Liver (tissue), 8 donors: ENCODE measurements at regions not wholly inside any gene's neighbourhood (a gene's known extent, or its start where the extent isn't known, plus 50 kb on each side); places are given as distances from the start of the nearest gene placed in this dataset.

Experiments used
- DNase-seq: peaks from one replicate; pipeline ENCODE4 v3.0.0-alpha.2; 2017; ENCODE audit warnings: low spot score
- H3K27ac ChIP-seq, 2 donors: one replicate each; pipeline ENCODE4 v1.7.0; 2013; ENCODE audit warnings: inconsistent platforms in 2 of 2, low read length in 2 of 2, control low read depth in 1 of 2, low read depth in 1 of 2, mild to moderate bottlenecking in 1 of 2
- H3K27me3 ChIP-seq, 4 donors: one replicate each; pipeline versions ENCODE4 v1.6.1 to v1.7.0; 2013; ENCODE audit warnings: low read length in 3 of 4, inconsistent platforms in 1 of 4, mild to moderate bottlenecking in 1 of 4, moderate library complexity in 1 of 4; ENCODE audit not compliant: control insufficient read depth in 4 of 4, insufficient read depth in 4 of 4
- H3K36me3 ChIP-seq, 4 donors: one replicate each; pipeline versions ENCODE4 v1.6.1 to v1.7.0; 2013; ENCODE audit warnings: low read length in 3 of 4, mild to moderate bottlenecking in 3 of 4, low read depth in 1 of 4, moderate library complexity in 1 of 4; ENCODE audit not compliant: control insufficient read depth in 4 of 4, insufficient read depth in 3 of 4
- H3K4me1 ChIP-seq, 4 donors: one replicate each; pipeline versions ENCODE4 v1.6.1 to v1.7.0; 2013; ENCODE audit warnings: low read length in 3 of 4, mild to moderate bottlenecking in 3 of 4, moderate library complexity in 1 of 4; ENCODE audit not compliant: control insufficient read depth in 4 of 4, insufficient read depth in 4 of 4
- H3K4me3 ChIP-seq, 3 donors: one replicate each; pipeline versions ENCODE4 v1.6.1 to v1.7.0; 2013; ENCODE audit warnings: low read length in 3 of 3, control low read depth in 1 of 3, low read depth in 1 of 3, mild to moderate bottlenecking in 1 of 3
- H3K9ac ChIP-seq, 2 donors: one replicate each; pipeline ENCODE4 v1.7.0; 2013; ENCODE audit warnings: low read length in 2 of 2, mild to moderate bottlenecking in 2 of 2, moderate library complexity in 2 of 2, control low read depth in 1 of 2, low read depth in 1 of 2
- H3K9me3 ChIP-seq, 4 donors: one replicate each; pipeline versions ENCODE4 v1.6.1 to v1.7.0; 2013; ENCODE audit warnings: low read length in 3 of 4; ENCODE audit not compliant: control insufficient read depth in 4 of 4
- ATF3 ChIP-seq: IDR thresholded peaks from 2 replicates; pipeline ENCODE4 v1.6.1; 2016; ENCODE audit warnings: antibody characterized with exemption
- CTCF ChIP-seq: fragments of 150-350 bp; IDR thresholded peaks from 2 replicates; pipeline ENCODE4 v1.5.1; 2017; ENCODE audit warnings: improper control_type of control experiment, low read depth, low read length; ENCODE audit not compliant: missing input control
- EGR1 ChIP-seq, 2 donors: IDR thresholded peaks; 2 replicates each; pipeline ENCODE4 v1.6.1; 2016 to 2018; ENCODE audit warnings: antibody characterized with exemption in 2 of 2, low read depth in 2 of 2
- FOXA1 ChIP-seq: IDR thresholded peaks from 2 replicates; pipeline ENCODE4 v1.6.1; 2016; ENCODE audit warnings: antibody characterized with exemption
- FOXA2 ChIP-seq: IDR thresholded peaks from 2 replicates; pipeline ENCODE4 v1.6.1; 2016; ENCODE audit warnings: antibody characterized with exemption
- GABPA ChIP-seq, 2 donors: IDR thresholded peaks in 1 of 2; conservative IDR thresholded peaks in 1 of 2; 2 replicates each; pipeline ENCODE4 v1.6.1; 2016; ENCODE audit warnings: antibody characterized with exemption in 2 of 2, mild to moderate bottlenecking in 1 of 2, moderate library complexity in 1 of 2
- HNF4G ChIP-seq: IDR thresholded peaks from 2 replicates; pipeline ENCODE4 v1.6.1; 2016; ENCODE audit warnings: antibody characterized with exemption
- JUND ChIP-seq, 2 donors: IDR thresholded peaks; 2 replicates each; pipeline ENCODE4 v1.6.1; 2016; ENCODE audit warnings: antibody characterized with exemption in 2 of 2
- MAX ChIP-seq: IDR thresholded peaks from 2 replicates; pipeline ENCODE4 v1.6.1; 2016; ENCODE audit warnings: antibody characterized with exemption
- NR2F2 ChIP-seq: IDR thresholded peaks from 2 replicates; pipeline ENCODE4 v1.6.1; 2016; ENCODE audit warnings: antibody characterized with exemption
- RAD21 ChIP-seq, 2 donors: IDR thresholded peaks; 2 replicates each; pipeline ENCODE4 v1.6.1; 2016; ENCODE audit warnings: antibody characterized with exemption in 2 of 2, mild to moderate bottlenecking in 2 of 2
- REST ChIP-seq: IDR thresholded peaks from 2 replicates; pipeline ENCODE4 v1.6.1; 2016; ENCODE audit warnings: antibody characterized with exemption, mild to moderate bottlenecking
- RXRA ChIP-seq, 2 donors: IDR thresholded peaks; 2 replicates each; pipeline ENCODE4 v1.6.1; 2017 to 2018; ENCODE audit warnings: antibody characterized with exemption in 2 of 2, mild to moderate bottlenecking in 1 of 2
- SP1 ChIP-seq: IDR thresholded peaks from 2 replicates; pipeline ENCODE4 v1.6.1; 2018; ENCODE audit warnings: antibody characterized with exemption, mild to moderate bottlenecking
- TAF1 ChIP-seq: conservative IDR thresholded peaks from 2 replicates; pipeline ENCODE4 v1.6.1; 2016; ENCODE audit warnings: antibody characterized with exemption, mild to moderate bottlenecking
- YY1 ChIP-seq: IDR thresholded peaks from 2 replicates; pipeline ENCODE4 v1.6.1; 2016; ENCODE audit warnings: antibody characterized with exemption, mild to moderate bottlenecking
- ZBTB33 ChIP-seq: IDR thresholded peaks from 2 replicates; pipeline ENCODE4 v1.6.1; 2016; ENCODE audit warnings: antibody characterized with exemption
- WGBS: extraction: QIAGEN DNeasy Blood & Tissue Kit; methylation state at CpG from one replicate; pipeline ENCODE4 v1.1.7; 2013; 5-methylcytosine and 5-hydroxymethylcytosine counted together
- donor health status: healthy.
- donor health status: healthy.
- donor health status: healthy.
- donor health status: healthy.
- donor health status: healthy.

GRCh38 chr6:164861967-164862366 is 447.4 kb downstream of the C6orf118 start:
- H3K4me3 ChIP-seq: no peak overlapping the region
- TF ChIP-seq ATF3 (no peak), RAD21 (IDR thresholded peaks at IDR 0.05) (no peak), YY1 (no peak), MAX (no peak), JUND (IDR thresholded peaks at IDR 0.05) (no peak), SP1 (no peak), TAF1 (no peak), RXRA (IDR thresholded peaks at IDR 0.05) (no peak), FOXA2 (no peak), HNF4G (no peak), NR2F2 (no peak), FOXA1 (no peak), EGR1 (IDR thresholded peaks at IDR 0.05; ENCODE audit: low read depth in 2 of 2) (no peak)
- H3K36me3 ChIP-seq: no peaks in the 10 kb centered on the region
- H3K9me3 ChIP-seq: no peaks in the 10 kb centered on the region
- WGBS: 54% methylated on average over 4 of the region's 4 CpGs
- no peaks in the 10 kb centered on the region for H3K4me1 ChIP-seq
- H3K27me3 ChIP-seq: peaks cover 0 to 3% (median 0%) of the 10 kb centered on the region in 4 donors
- H3K9ac ChIP-seq: no peak overlapping the region
- no peak overlapping the region for H3K27ac ChIP-seq
- DNase-seq: no peak

GRCh38 chr6:164859816-164860215 is 449.6 kb downstream of the C6orf118 start:
- Histone ChIP-seq H3K9ac (no peak overlapping the region), H3K27me3 (peaks cover 0 to 3% (median 0%) of the 10 kb centered on the region in 4 donors), H3K4me1 (no peaks in the 10 kb centered on the region), H3K36me3 (no peaks in the 10 kb centered on the region), H3K9me3 (peaks cover 0 to 4% (median 0%) of the 10 kb centered on the region in 4 donors), H3K27ac (no peak overlapping the region), H3K4me3 (no peak overlapping the region)
- DNase-seq: no peak
- WGBS: 74% methylated on average over 6 of the region's 6 CpGs
- TF ChIP-seq RAD21 (IDR thresholded peaks at IDR 0.05) (no peak), JUND (IDR thresholded peaks at IDR 0.05) (no peak), ATF3 (no peak), ZBTB33 (no peak), FOXA2 (no peak), EGR1 (IDR thresholded peaks at IDR 0.05; ENCODE audit: low read depth in 2 of 2) (no peak), SP1 (no peak), RXRA (IDR thresholded peaks at IDR 0.05) (no peak), NR2F2 (no peak), CTCF (no peak), FOXA1 (no peak), YY1 (no peak), GABPA (IDR thresholded peaks at IDR 0.05 in 1 of 2, conservative IDR thresholded peaks at IDR 0.05 in 1 of 2) (no peak), HNF4G (no peak), REST (no peak), MAX (no peak)
